ENCODE measurements at regions not wholly inside any gene's neighbourhood (a gene's known extent, or its start where the extent isn't known, plus 50 kb on each side); places are given as distances from the start of the nearest gene placed in this dataset.

GRCh38 chr7:26029911-26030310 lies 122.1 kb upstream of the NFE2L3 start:
- no peak for TF ChIP-seq POLR2AphosphoS5 (IDR thresholded peaks at IDR 0.05; ENCODE audit: low read depth, low read length)
- TF ChIP-seq POLR2A (IDR thresholded peaks at IDR 0.05; ENCODE audit: low read depth, low read length), result no peak
